Endothelial cell of umbilical vein (primary cell): ENCODE measurements at regions not wholly inside any gene's neighbourhood (a gene's known extent, or its start where the extent isn't known, plus 50 kb on each side); places are given as distances from the start of the nearest gene placed in this dataset.

Experiments
- BruUV-seq: library from RNA; stranded (reverse); fragments of 400-500 nt; replicated peaks from 2 replicates; lab custom pipeline; 2021; lab: Mats Ljungman, UMichigan
- CTCF ChIA-PET: fragments of 300-600, 350-600 bp; sonication (Branson Sonifier 250); formaldehyde crosslinking; loops from one replicate; lab custom pipeline; 2021; ENCODE audit warnings: antibody characterized with exemption, inconsistent platforms; lab: Charles Lee
- POLR2A ChIA-PET: fragments of 300-600, 350-600 bp; sonication (Branson Sonifier 250); formaldehyde crosslinking; loops from one replicate; lab custom pipeline; 2021; ENCODE audit warnings: antibody characterized with exemption, inconsistent platforms; lab: Charles Lee
- DNase-seq: peaks from one replicate; pipeline ENCODE4 v3.0.0-alpha.2; 2011; ENCODE audit warnings: low read depth, low spot score
- FAIRE-seq: peaks from 2 replicates; lab custom pipeline; 2011; peaks lifted over from hg19 to GRCh38; lab: Jason Lieb, UNC
- H2AFZ ChIP-seq: 2 replicates; pipeline ENCODE4 v1.6.0; 2012; ENCODE audit warnings: low read depth, low read length, control low read depth, inconsistent platforms
- H3K27ac ChIP-seq: 2 replicates; pipeline ENCODE4 v1.5.1; 2011; ENCODE audit warnings: low read depth, mild to moderate bottlenecking, control low read depth, low read length, moderate library complexity; ENCODE audit not compliant: insufficient read depth
- H3K27me3 ChIP-seq, 2 experiments: 2 replicates each; pipeline versions ENCODE4 v1.6.0 to v1.6.1; 2011; ENCODE audit warnings: low read length in 2 of 2, mixed read lengths in 1 of 2; ENCODE audit not compliant: control insufficient read depth in 2 of 2, insufficient read depth in 2 of 2
- H3K36me3 ChIP-seq, 2 experiments: 2 replicates in 1 of 2; 3 replicates in 1 of 2; pipeline ENCODE4 v1.5.1; 2011; ENCODE audit warnings: low read length in 2 of 2, mild to moderate bottlenecking in 1 of 2, moderate library complexity in 1 of 2; ENCODE audit not compliant: control insufficient read depth in 2 of 2, insufficient read depth in 2 of 2; ENCODE audit errors: extremely low read depth in 1 of 2
- H3K4me1 ChIP-seq: 3 replicates; pipeline ENCODE4 v1.5.1; 2011; ENCODE audit warnings: mild to moderate bottlenecking, low read length; ENCODE audit not compliant: control insufficient read depth, insufficient read depth; ENCODE audit errors: extremely low read depth
- H3K4me2 ChIP-seq: 2 replicates; pipeline ENCODE4 v1.6.1; 2011; ENCODE audit warnings: low read length, control low read depth, mixed read lengths; ENCODE audit not compliant: insufficient read depth
- H3K4me3 ChIP-seq, 3 experiments: fragments of 200-600 bp in 1 of 3; sonication (generic), shearing (Covaris generic) in 1 of 3; replicated peaks in 1 of 3; 2 replicates each; pipeline ENCODE4 v1.5.1; 2011 to 2016; ENCODE audit warnings: control low read depth in 3 of 3, low read length in 3 of 3, mild to moderate bottlenecking in 2 of 3, inconsistent platforms in 1 of 3, low read depth in 1 of 3, moderate library complexity in 1 of 3; ENCODE audit not compliant: insufficient read depth in 1 of 3
- H3K79me2 ChIP-seq: 2 replicates; pipeline ENCODE4 v1.6.0; 2012; ENCODE audit warnings: low read length, inconsistent platforms; ENCODE audit not compliant: control insufficient read depth, insufficient read depth
- H3K9ac ChIP-seq: replicated peaks from 2 replicates; pipeline ENCODE3; 2011; ENCODE audit warnings: low read length, control low read depth; ENCODE audit not compliant: insufficient read depth; ENCODE audit errors: extremely low read depth
- H3K9me1 ChIP-seq: replicated peaks from 3 replicates; pipeline ENCODE4 v1.6.0; 2011; ENCODE audit warnings: mild to moderate bottlenecking, low read length; ENCODE audit not compliant: control insufficient read depth, insufficient read depth; ENCODE audit errors: extremely low read depth
- H3K9me3 ChIP-seq: replicated peaks from 2 replicates; pipeline ENCODE4 v1.5.1; 2012; ENCODE audit warnings: low read length, inconsistent platforms; ENCODE audit not compliant: control insufficient read depth, insufficient read depth
- H4K20me1 ChIP-seq: replicated peaks from 2 replicates; pipeline ENCODE3; 2011; ENCODE audit warnings: mild to moderate bottlenecking, low read length; ENCODE audit not compliant: control insufficient read depth, insufficient read depth; ENCODE audit errors: extremely low read depth
- EZH2 ChIP-seq: IDR thresholded peaks from 2 replicates; pipeline ENCODE4 v1.6.1; 2012; ENCODE audit warnings: borderline replicate concordance, low read depth, mild to moderate bottlenecking, moderate library complexity, low read length, inconsistent platforms; ENCODE audit not compliant: severe bottlenecking
- FOS ChIP-seq: IDR thresholded peaks from 2 replicates; pipeline ENCODE4 v1.6.1; 2011; ENCODE audit warnings: mild to moderate bottlenecking, low read length, moderate library complexity, borderline replicate concordance; ENCODE audit not compliant: insufficient read depth
- GATA2 ChIP-seq: IDR thresholded peaks from 2 replicates; pipeline ENCODE4 v1.7.0; 2011; ENCODE audit warnings: low read depth, mild to moderate bottlenecking, moderate library complexity, mixed read lengths, low read length; ENCODE audit not compliant: insufficient read length, insufficient read depth
- JUN ChIP-seq: IDR thresholded peaks from 2 replicates; pipeline ENCODE4 v1.6.1; 2011; ENCODE audit warnings: borderline replicate concordance, low read depth; ENCODE audit not compliant: insufficient read length, insufficient read depth
- MYC ChIP-seq: IDR thresholded peaks from one replicate; pipeline ENCODE4 v1.6.1; 2011; ENCODE audit warnings: mild to moderate bottlenecking, low read depth, low read length
- POLR2A ChIP-seq: IDR thresholded peaks from 2 replicates; pipeline ENCODE4 v1.6.1; 2012; ENCODE audit warnings: low read depth, mild to moderate bottlenecking, control low read depth, low read length
- dilution Hi-C: fragments of 300-500 bp; cut with MboI; formaldehyde crosslinking; loops from one replicate; pipeline ENCODE4 v1.15.0; 2019; ENCODE audit warnings: low sequenced_read_pairs; ENCODE audit not compliant: extremely low pct_ligation_motif_present
- intact Hi-C: fragments of 100-400 bp; cut with micrococcal nuclease; formaldehyde crosslinking; loops from one replicate; pipeline ENCODE4 v1.10.0; 2022
- TF ChIP-seq, protein P1 (sequence below), 2 donors: IDR thresholded peaks; 1 replicate in 1 of 2; 2 replicates in 1 of 2; pipeline ENCODE4 v1.5.1; 2011; ENCODE audit warnings: low read length in 2 of 2, mild to moderate bottlenecking in 2 of 2, moderate library complexity in 2 of 2, control low read depth in 1 of 2, inconsistent platforms in 1 of 2, low read depth in 1 of 2; ENCODE audit not compliant: insufficient read depth in 1 of 2; ENCODE audit errors: extremely low read depth in 1 of 2
- TF ChIP-seq, protein P2 (sequence below): IDR thresholded peaks from 2 replicates; pipeline ENCODE4 v1.6.1; 2011; ENCODE audit not compliant: insufficient read depth, insufficient read length

DNA sequence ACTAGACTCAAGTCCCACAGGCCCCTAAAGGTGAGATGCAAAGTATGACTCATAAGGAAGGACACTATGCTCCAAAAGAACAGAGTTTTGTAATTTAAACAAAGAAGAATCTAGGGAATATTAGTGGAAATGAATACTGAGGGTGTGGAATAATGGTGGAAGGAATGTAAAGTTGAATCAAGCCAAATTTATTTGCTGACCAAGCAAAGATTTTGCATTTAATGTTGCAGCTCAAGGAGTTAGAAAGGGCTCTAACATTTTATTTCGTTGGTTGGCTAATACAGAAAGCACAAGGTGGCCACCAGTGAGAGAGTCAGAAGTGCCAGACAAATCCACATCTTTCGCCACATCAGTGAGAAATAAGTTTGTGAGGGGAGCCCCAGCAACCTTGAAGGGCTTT, 550.3 kb downstream of the FOXG1 start:
- no peaks in the 10 kb centered on the region for H3K4me1 ChIP-seq
- no peak overlapping the region for H3K27ac ChIP-seq
- H2AFZ ChIP-seq, result no peak overlapping the region
- H3K36me3 ChIP-seq, result no peaks in the 10 kb centered on the region
- FAIRE-seq, result no peak
- H3K9me1 ChIP-seq, result no peaks in the 10 kb centered on the region
- CTCF ChIA-PET, result no interaction called here
- no peak for DNase-seq
- dilution Hi-C loops, result no loop called here
- H4K20me1 ChIP-seq, result no peaks in the 10 kb centered on the region
- no peak overlapping the region for H3K9ac ChIP-seq
- no peak overlapping the region for H3K4me2 ChIP-seq
- no peak for TF ChIP-seq MYC
- no peak for TF ChIP-seq GATA2
- TF ChIP-seq EZH2, result no peak
- TF ChIP-seq, protein P1, sequence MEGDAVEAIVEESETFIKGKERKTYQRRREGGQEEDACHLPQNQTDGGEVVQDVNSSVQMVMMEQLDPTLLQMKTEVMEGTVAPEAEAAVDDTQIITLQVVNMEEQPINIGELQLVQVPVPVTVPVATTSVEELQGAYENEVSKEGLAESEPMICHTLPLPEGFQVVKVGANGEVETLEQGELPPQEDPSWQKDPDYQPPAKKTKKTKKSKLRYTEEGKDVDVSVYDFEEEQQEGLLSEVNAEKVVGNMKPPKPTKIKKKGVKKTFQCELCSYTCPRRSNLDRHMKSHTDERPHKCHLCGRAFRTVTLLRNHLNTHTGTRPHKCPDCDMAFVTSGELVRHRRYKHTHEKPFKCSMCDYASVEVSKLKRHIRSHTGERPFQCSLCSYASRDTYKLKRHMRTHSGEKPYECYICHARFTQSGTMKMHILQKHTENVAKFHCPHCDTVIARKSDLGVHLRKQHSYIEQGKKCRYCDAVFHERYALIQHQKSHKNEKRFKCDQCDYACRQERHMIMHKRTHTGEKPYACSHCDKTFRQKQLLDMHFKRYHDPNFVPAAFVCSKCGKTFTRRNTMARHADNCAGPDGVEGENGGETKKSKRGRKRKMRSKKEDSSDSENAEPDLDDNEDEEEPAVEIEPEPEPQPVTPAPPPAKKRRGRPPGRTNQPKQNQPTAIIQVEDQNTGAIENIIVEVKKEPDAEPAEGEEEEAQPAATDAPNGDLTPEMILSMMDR (IDR thresholded peaks at IDR 0.05; ENCODE audit: extremely low read depth in 1 of 2, insufficient read depth in 1 of 2, low read depth in 1 of 2, low read length in 2 of 2), result no peak
- no peak for TF ChIP-seq FOS
- TF ChIP-seq POLR2A, result no peak
- no peak for TF ChIP-seq JUN
- TF ChIP-seq, protein P2, sequence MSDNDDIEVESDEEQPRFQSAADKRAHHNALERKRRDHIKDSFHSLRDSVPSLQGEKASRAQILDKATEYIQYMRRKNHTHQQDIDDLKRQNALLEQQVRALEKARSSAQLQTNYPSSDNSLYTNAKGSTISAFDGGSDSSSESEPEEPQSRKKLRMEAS, result no peak
- POLR2A ChIA-PET, result no interaction called here
- BruUV-seq, result no TSS peak
- H3K9me3 ChIP-seq, result no peaks in the 10 kb centered on the region
- intact Hi-C loops, result no loop called here
- H3K27me3 ChIP-seq, result no peaks in the 10 kb centered on the region
- no peaks in the 10 kb centered on the region for H3K79me2 ChIP-seq
- H3K4me3 ChIP-seq, result no peak overlapping the region
